PFSK-1 (cell line): ENCODE measurements at regions not wholly inside any gene's neighbourhood (a gene's known extent, or its start where the extent isn't known, plus 50 kb on each side); places are given as distances from the start of the nearest gene placed in this dataset.

Experiments used
- FOXP2 ChIP-seq: optimal IDR thresholded peaks from 2 replicates; pipeline ENCODE3; 2011; ENCODE audit warnings: borderline replicate concordance, control low read depth, inconsistent platforms; ENCODE audit not compliant: insufficient read depth; ENCODE audit errors: extremely low read length, extremely low read depth
- POLR2AphosphoS5 ChIP-seq: IDR thresholded peaks from 2 replicates; pipeline ENCODE4 v1.6.1; 2012; ENCODE audit warnings: low read depth, mild to moderate bottlenecking, control low read depth, low read length, moderate library complexity
- SIN3A ChIP-seq: IDR thresholded peaks from 2 replicates; pipeline ENCODE4 v1.6.1; 2012; ENCODE audit warnings: mild to moderate bottlenecking, low read length, moderate library complexity, borderline replicate concordance; ENCODE audit not compliant: insufficient read depth
- TAF1 ChIP-seq: IDR thresholded peaks from 2 replicates; pipeline ENCODE4 v1.6.1; 2012; ENCODE audit warnings: low read length, control low read depth, borderline replicate concordance; ENCODE audit not compliant: insufficient read depth
- TF ChIP-seq, protein P1 (sequence below), 2 experiments: IDR thresholded peaks; 2 replicates each; pipeline versions ENCODE4 v1.6.1 to v1.8.0; 2011 to 2012; ENCODE audit warnings: low read depth in 2 of 2, low read length in 2 of 2, control low read depth in 1 of 2, inconsistent platforms in 1 of 2, mild to moderate bottlenecking in 1 of 2, moderate library complexity in 1 of 2; ENCODE audit not compliant: insufficient read depth in 1 of 2

DNA sequence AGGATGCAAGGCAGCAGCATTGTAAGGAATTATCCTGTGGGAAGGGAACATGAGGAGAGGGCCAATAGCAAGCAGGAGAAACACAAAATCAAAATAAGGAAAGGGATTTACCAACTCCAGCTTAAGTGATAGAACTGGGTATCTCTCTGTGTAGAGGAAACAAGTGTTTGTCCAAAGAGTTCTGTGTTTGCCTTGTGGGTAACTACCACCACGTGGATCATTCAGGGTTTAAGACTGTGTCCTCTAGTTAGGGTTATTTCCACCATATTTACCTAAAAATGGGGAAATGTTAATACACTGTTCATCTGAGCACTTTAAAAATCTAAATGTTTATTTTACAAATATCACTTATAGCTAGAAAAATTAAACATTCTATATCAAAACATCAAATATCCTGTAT lies 283.3 kb downstream of the EIPR1 start:
- TF ChIP-seq POLR2AphosphoS5 (no peak), TAF1 (no peak), SIN3A (no peak), FOXP2 (no peak)
- TF ChIP-seq, protein P1, sequence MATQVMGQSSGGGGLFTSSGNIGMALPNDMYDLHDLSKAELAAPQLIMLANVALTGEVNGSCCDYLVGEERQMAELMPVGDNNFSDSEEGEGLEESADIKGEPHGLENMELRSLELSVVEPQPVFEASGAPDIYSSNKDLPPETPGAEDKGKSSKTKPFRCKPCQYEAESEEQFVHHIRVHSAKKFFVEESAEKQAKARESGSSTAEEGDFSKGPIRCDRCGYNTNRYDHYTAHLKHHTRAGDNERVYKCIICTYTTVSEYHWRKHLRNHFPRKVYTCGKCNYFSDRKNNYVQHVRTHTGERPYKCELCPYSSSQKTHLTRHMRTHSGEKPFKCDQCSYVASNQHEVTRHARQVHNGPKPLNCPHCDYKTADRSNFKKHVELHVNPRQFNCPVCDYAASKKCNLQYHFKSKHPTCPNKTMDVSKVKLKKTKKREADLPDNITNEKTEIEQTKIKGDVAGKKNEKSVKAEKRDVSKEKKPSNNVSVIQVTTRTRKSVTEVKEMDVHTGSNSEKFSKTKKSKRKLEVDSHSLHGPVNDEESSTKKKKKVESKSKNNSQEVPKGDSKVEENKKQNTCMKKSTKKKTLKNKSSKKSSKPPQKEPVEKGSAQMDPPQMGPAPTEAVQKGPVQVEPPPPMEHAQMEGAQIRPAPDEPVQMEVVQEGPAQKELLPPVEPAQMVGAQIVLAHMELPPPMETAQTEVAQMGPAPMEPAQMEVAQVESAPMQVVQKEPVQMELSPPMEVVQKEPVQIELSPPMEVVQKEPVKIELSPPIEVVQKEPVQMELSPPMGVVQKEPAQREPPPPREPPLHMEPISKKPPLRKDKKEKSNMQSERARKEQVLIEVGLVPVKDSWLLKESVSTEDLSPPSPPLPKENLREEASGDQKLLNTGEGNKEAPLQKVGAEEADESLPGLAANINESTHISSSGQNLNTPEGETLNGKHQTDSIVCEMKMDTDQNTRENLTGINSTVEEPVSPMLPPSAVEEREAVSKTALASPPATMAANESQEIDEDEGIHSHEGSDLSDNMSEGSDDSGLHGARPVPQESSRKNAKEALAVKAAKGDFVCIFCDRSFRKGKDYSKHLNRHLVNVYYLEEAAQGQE (IDR thresholded peaks at IDR 0.05; ENCODE audit: insufficient read depth in 1 of 2, low read depth in 2 of 2, low read length in 2 of 2) = no peak

DNA sequence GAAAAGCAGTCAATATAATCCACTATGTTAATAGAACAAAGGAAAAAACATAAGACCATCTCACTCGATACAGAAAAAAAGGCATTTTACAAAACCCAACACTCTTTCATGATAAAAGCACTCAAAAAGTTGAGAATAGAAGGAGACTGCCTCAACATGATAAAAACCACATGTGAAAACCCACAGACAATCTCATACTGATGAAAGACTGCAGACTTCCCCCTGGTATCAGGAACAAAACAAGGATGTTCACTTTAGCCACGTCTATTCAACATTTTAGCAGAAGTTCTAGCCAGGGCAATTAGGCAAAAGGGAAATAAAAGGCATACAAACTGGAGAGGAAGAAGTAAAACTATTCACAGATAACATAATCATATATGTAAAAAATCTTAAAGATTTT lies 285.9 kb downstream of the EIPR1 start:
- no peak for TF ChIP-seq SIN3A
- TF ChIP-seq FOXP2 = no peak
- no peak for TF ChIP-seq POLR2AphosphoS5
- no peak for TF ChIP-seq TAF1
- TF ChIP-seq, protein P1 (IDR thresholded peaks at IDR 0.05; ENCODE audit: insufficient read depth in 1 of 2, low read depth in 2 of 2, low read length in 2 of 2) = no peak

DNA sequence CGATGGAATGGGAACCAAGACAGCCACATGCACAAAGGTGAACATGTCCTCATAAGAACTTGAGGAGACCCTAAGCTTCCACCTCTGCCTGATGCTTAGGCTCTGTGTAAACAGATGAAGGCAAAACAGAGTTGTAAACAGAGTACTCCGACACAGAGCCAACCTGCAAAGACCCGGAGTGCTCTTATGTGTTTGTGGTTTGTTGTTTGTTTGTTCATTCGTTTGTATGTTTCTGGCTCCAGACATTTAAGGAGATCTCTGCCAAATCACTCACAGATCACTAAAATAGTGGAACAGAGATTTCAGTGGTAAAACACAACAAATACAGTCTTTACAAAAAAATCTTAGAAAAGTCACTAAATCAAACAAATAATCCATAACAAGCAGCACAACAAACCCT lies 294.9 kb downstream of the EIPR1 start:
- TF ChIP-seq TAF1 = no peak

DNA sequence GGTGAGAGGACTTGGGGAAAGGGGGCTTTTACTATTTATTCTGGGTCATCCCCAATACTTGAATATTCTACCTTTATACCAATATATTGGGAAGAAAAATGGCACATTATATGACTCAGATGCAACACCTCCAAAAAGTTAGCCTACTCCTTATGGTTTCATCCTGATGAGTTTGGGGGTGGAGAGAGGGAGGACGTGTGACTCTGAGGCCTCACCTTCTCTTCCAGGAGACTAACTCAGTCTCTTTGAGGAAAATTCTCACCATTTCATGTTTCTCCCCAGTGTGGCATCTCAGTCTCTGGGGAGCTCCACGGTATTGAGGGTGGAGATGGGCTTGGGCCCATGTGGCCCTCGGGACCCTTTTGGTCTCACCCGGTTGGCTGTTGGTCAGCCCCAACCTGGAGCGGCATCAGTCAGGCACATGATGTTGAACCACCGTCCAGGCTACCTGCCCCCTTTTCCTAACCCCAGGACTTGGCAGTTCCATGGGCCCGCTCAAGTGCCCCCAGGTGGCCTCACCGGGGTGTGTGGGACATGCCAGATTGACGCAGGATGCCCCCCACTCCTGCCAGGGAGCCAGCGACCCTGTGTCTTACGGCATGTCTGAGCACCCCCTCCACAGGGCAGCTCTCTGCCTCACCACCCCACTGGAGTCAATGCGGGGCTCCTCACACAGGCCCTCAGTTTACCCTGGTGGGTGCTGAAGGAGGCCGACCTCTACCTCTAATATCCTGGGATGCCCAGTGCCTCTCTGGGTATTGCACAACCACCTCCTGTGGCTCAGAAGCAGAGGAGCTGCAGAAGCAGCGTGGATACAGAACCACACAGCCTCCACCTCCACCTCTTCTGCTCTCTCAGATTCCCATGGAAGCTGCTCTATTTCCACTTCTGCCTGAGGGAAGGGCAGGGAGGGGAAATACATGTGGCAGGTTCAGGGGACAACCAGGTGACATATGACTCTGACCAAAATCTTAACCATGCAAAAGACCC lies 297.4 kb downstream of the EIPR1 start:
- TF ChIP-seq, protein P1 (IDR thresholded peaks at IDR 0.05; ENCODE audit: insufficient read depth in 1 of 2, low read depth in 2 of 2, low read length in 2 of 2) = no peak
- no peak for TF ChIP-seq TAF1
- no peak for TF ChIP-seq FOXP2
- no peak for TF ChIP-seq POLR2AphosphoS5
- no peak for TF ChIP-seq SIN3A

DNA sequence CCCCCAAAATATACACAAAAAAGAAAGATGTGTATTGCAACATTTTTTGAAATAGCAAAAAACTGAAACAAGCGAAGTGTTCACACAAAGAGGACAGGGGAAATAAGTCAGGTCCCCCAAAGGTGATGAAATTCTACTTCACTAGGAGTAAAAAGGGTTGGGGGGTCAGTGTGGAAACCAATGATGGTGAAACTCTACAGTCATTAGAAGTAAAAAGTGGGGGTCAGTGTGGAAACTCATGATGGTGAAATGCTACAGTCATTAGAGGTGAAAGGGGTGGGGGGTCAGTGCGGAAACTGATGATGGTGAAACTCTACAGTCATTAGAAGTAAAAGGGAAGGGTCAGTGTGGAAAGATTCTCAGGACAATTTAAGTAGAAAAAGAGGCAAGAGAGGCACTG lies 298.2 kb downstream of the EIPR1 start:
- TF ChIP-seq POLR2AphosphoS5 = no peak
- TF ChIP-seq TAF1 = no peak
- TF ChIP-seq FOXP2 = no peak
- TF ChIP-seq SIN3A = no peak
- TF ChIP-seq, protein P1 (IDR thresholded peaks at IDR 0.05; ENCODE audit: insufficient read depth in 1 of 2, low read depth in 2 of 2, low read length in 2 of 2) = no peak
